HL-60 (cell line): ENCODE measurements at regions not wholly inside any gene's neighbourhood (a gene's known extent, or its start where the extent isn't known, plus 50 kb on each side); places are given as distances from the start of the nearest gene placed in this dataset.

Experiments used
- DNase-seq, 2 experiments: peaks; one replicate each; pipeline ENCODE4 v3.0.0-alpha.2; 2010 to 2020; ENCODE audit warnings: low read depth in 1 of 2, low spot score in 1 of 2
- H3K27ac ChIP-seq: fragments of 250-450 bp; sonication (Bioruptor Pico); replicated peaks from 2 replicates; pipeline ENCODE4 v1.5.1; 2020; ENCODE audit warnings: mild to moderate bottlenecking, moderate library complexity
- H3K27me3 ChIP-seq: fragments of 250-450 bp; sonication (Bioruptor Pico); 2 replicates; pipeline ENCODE4 v1.5.1; 2021; ENCODE audit warnings: mild to moderate bottlenecking, moderate library complexity; ENCODE audit not compliant: insufficient read depth, poor library complexity, severe bottlenecking
- H3K4me3 ChIP-seq: replicated peaks from 2 replicates; pipeline ENCODE4 v1.5.1; 2011; ENCODE audit warnings: mild to moderate bottlenecking, control low read depth, low read length; ENCODE audit not compliant: insufficient read depth
- GABPA ChIP-seq: IDR thresholded peaks from 2 replicates; pipeline ENCODE4 v1.6.1; 2012; ENCODE audit warnings: low read depth
- POLR2AphosphoS5 ChIP-seq: IDR thresholded peaks from 2 replicates; pipeline ENCODE4 v1.6.1; 2012; ENCODE audit warnings: low read depth
- REST ChIP-seq: IDR thresholded peaks from 2 replicates; pipeline ENCODE4 v1.6.1; 2012; ENCODE audit warnings: low read depth; ENCODE audit not compliant: insufficient replicate concordance
- SPI1 ChIP-seq: IDR thresholded peaks from 2 replicates; pipeline ENCODE4 v1.6.1; 2012; ENCODE audit warnings: low read depth, mild to moderate bottlenecking, borderline replicate concordance
- TF ChIP-seq, protein P1 (sequence below): IDR thresholded peaks from one replicate; pipeline ENCODE4 v1.5.1; 2011; ENCODE audit warnings: low read length, control low read depth, inconsistent platforms; ENCODE audit not compliant: insufficient read depth

DNA sequence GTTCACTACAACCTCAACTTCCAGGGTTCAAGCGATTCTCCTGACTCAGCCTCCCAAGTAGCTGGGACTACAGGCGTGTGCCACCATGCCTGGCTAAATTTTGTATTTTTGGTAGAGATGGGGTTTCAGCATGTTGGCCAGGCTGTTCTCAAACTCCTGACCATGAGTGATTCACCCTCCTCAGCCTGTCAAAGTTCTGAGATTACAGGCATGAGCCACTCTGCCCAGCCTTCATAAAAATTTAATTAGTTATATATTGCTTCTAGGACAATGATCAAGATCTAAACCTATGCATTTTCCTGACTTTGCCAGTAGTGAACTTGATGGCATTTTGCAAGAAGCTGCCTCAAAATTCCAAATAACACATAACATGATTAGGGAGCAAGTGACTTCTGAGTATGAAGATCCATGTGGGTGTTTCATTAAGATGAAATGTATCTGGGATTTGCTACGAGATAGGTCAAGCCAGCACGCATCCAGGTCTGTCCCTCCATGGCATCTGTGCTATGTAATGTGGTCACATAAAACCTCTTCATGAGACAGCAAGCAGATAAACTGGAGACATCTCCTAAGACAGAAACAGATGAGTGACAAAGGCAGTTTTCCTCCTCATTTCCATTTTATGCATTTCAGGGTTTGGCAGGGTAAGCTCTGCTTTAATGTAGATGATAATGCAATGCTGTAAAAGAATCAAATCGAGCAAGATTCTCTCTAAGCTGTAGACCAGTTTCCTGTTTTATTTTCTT, 319.4 kb upstream of the ATP2B1 start:
- H3K27ac ChIP-seq = no peak overlapping the region
- TF ChIP-seq REST (no peak), POLR2AphosphoS5 (no peak), GABPA (no peak), SPI1 (no peak)
- TF ChIP-seq, protein P1, sequence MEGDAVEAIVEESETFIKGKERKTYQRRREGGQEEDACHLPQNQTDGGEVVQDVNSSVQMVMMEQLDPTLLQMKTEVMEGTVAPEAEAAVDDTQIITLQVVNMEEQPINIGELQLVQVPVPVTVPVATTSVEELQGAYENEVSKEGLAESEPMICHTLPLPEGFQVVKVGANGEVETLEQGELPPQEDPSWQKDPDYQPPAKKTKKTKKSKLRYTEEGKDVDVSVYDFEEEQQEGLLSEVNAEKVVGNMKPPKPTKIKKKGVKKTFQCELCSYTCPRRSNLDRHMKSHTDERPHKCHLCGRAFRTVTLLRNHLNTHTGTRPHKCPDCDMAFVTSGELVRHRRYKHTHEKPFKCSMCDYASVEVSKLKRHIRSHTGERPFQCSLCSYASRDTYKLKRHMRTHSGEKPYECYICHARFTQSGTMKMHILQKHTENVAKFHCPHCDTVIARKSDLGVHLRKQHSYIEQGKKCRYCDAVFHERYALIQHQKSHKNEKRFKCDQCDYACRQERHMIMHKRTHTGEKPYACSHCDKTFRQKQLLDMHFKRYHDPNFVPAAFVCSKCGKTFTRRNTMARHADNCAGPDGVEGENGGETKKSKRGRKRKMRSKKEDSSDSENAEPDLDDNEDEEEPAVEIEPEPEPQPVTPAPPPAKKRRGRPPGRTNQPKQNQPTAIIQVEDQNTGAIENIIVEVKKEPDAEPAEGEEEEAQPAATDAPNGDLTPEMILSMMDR = no peak
- no peak overlapping the region for H3K4me3 ChIP-seq
- no peaks in the 10 kb centered on the region for H3K27me3 ChIP-seq
- no peak for DNase-seq

- no peaks in the 10 kb centered on the region for H3K27me3 ChIP-seq
- no peak overlapping the region for H3K4me3 ChIP-seq
- no peak for DNase-seq
- no peak overlapping the region for H3K27ac ChIP-seq
- TF ChIP-seq, protein P1 = no peak
- no peak for TF ChIP-seq REST
- TF ChIP-seq SPI1 = no peak
- no peak for TF ChIP-seq POLR2AphosphoS5
- no peak for TF ChIP-seq GABPA
These were observed 318.4 kb upstream of the ATP2B1 start for GRCh38 chr12:90027041-90027440.

DNA sequence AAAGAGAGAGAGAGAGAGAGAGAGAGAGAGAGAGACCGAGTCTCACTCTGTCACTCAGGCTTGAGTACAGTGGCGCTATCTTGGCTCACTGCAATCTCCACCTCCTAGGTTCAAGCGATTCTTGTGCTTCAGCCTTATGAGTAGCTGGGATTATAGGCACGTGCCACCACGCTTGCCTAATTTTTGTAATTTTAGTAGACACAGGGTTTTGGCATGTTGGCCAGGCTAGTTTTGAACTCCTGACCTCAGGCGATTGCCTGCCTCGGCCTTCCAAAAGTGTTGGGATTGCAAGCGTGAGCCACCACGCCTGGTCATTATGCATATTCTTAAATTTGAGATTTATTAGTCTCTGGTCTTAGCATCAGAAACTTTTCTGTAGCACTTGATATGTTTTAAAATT, 317.9 kb upstream of the ATP2B1 start:
- Histone ChIP-seq H3K27me3 (no peaks in the 10 kb centered on the region), H3K27ac (no peak overlapping the region), H3K4me3 (no peak overlapping the region)
- TF ChIP-seq, protein P1 = no peak
- TF ChIP-seq SPI1 (no peak), GABPA (no peak), POLR2AphosphoS5 (no peak), REST (no peak)
- no peak for DNase-seq
